Prostate gland (tissue), 2 donors: ENCODE measurements at regions not wholly inside any gene's neighbourhood (a gene's known extent, or its start where the extent isn't known, plus 50 kb on each side); places are given as distances from the start of the nearest gene placed in this dataset.
A peak's percentile ranks its signal among the peaks of the same experiment; 100 is the strongest.

ENCODE experiments used
- DNase-seq: peaks from one replicate; pipeline ENCODE4 v3.0.0-alpha.2; 2019; ENCODE audit warnings: low spot score
- H3K27ac ChIP-seq, 2 donors: fragments of 200-600 bp; sonication (generic); 2 replicates each; pipeline ENCODE4 v1.5.1; 2017 to 2019
- H3K27me3 ChIP-seq: fragments of 200-600 bp; sonication (generic); replicated peaks from 2 replicates; pipeline ENCODE4 v1.5.1; 2019; ENCODE audit not compliant: insufficient read depth
- H3K36me3 ChIP-seq, 2 donors: fragments of 200-600 bp; sonication (generic); 1 replicate in 1 of 2; 2 replicates in 1 of 2; pipeline versions ENCODE4 v1.5.1 to v1.8.1; 2017 to 2019
- H3K4me1 ChIP-seq: fragments of 200-600 bp; sonication (generic); replicated peaks from 2 replicates; pipeline ENCODE4 v1.5.1; 2019
- H3K4me3 ChIP-seq, 2 donors: fragments of 200-600 bp; sonication (generic); 2 replicates each; pipeline ENCODE4 v1.5.1; 2017 to 2019
- H3K9me3 ChIP-seq: fragments of 200-600 bp; sonication (generic); 2 replicates; pipeline ENCODE4 v1.5.1; 2017
- CTCF ChIP-seq, 4 experiments: fragments of 200-600 bp in 2 of 4; fragments of 450-650 bp in 2 of 4; sonication (generic) in 2 of 4; IDR thresholded peaks; 1 replicate in 3 of 4; 2 replicates in 1 of 4; pipeline ENCODE4 v1.5.1; 2016 to 2019; ENCODE audit warnings: antibody characterized with exemption in 4 of 4, mild to moderate bottlenecking in 2 of 4, moderate library complexity in 2 of 4
- POLR2A ChIP-seq: fragments of 450-650 bp; IDR thresholded peaks from one replicate; pipeline ENCODE4 v1.6.1; 2016; ENCODE audit warnings: antibody characterized with exemption, mild to moderate bottlenecking
- POLR2AphosphoS5 ChIP-seq: sonication (generic); formaldehyde crosslinking; IDR thresholded peaks from one replicate; pipeline ENCODE4 v1.6.1; 2017; ENCODE audit warnings: antibody characterized with exemption
- WGBS: methylation state at CpG from one replicate; pipeline ENCODE4 v1.1.5; 2018; 5-methylcytosine and 5-hydroxymethylcytosine counted together
- intact Hi-C: fragments of 100-400 bp; cut with DNase I; formaldehyde crosslinking; loops from one replicate; pipeline ENCODE4 v1.14.2; 2022

- Histone ChIP-seq H3K4me1 (no peaks in the 10 kb centered on the region), H3K9me3 (no peaks in the 10 kb centered on the region), H3K4me3 (no peak overlapping the region), H3K27me3 (no peaks in the 10 kb centered on the region), H3K27ac (no peak overlapping the region), H3K36me3 (no peaks in the 10 kb centered on the region)
- intact Hi-C loops, result loop anchor here (10.0 kb wide), 1 partner anchor 260 kb away; no protein-coding TSS in a partner anchor
- TF ChIP-seq POLR2A (no peak), CTCF (IDR thresholded peaks at IDR 0.05) (peak in 3 of 4 experiments; percentile 24 to 26 (median 25))
- no peak for DNase-seq
- WGBS, result 87% methylated on average over 7 of the region's 7 CpGs
Measured at GRCh38 chr10:88114368-88114767, 250.9 kb downstream of the PTEN start.

GRCh38 chr10:88115407-88115806 lies 252.0 kb downstream of the PTEN start:
- WGBS, result 61% methylated on average over 3 of the region's 3 CpGs
- intact Hi-C loops, result loop anchor here (10.0 kb wide), 1 partner anchor 261 kb away; no protein-coding TSS in a partner anchor
- DNase-seq, result no peak

GRCh38 chr10:88115968-88116367 lies 252.5 kb downstream of the PTEN start:
- DNase-seq, result no peak
- intact Hi-C loops, result loop anchor here (10.0 kb wide), 1 partner anchor 261 kb away; no protein-coding TSS in a partner anchor
- TF ChIP-seq CTCF (IDR thresholded peaks at IDR 0.05) (no peak), POLR2AphosphoS5 (no peak), POLR2A (no peak)
- Histone ChIP-seq H3K36me3 (no peaks in the 10 kb centered on the region), H3K4me1 (no peaks in the 10 kb centered on the region), H3K27me3 (peaks cover 3% of the 10 kb centered on the region), H3K27ac (no peak overlapping the region), H3K9me3 (no peaks in the 10 kb centered on the region), H3K4me3 (no peak overlapping the region)
- 90% methylated on average over 1 of the region's 1 CpG for WGBS

More at GRCh38 chr10:88115407-88115806, 252.0 kb downstream of the PTEN start:
- Histone ChIP-seq H3K36me3 (no peaks in the 10 kb centered on the region), H3K4me3 (no peak overlapping the region), H3K27ac (no peak overlapping the region), H3K27me3 (no peaks in the 10 kb centered on the region), H3K4me1 (no peaks in the 10 kb centered on the region), H3K9me3 (no peaks in the 10 kb centered on the region)
- TF ChIP-seq CTCF (IDR thresholded peaks at IDR 0.05) (no peak), POLR2A (no peak), POLR2AphosphoS5 (no peak)

- no peak for DNase-seq
- WGBS, result 92% methylated on average over 2 of the region's 2 CpGs
- no peak for TF ChIP-seq POLR2A
- TF ChIP-seq POLR2AphosphoS5, result no peak
- TF ChIP-seq CTCF (IDR thresholded peaks at IDR 0.05), result no peak
- no peaks in the 10 kb centered on the region for H3K36me3 ChIP-seq
- intact Hi-C loops, result loop anchor here (10.0 kb wide), 1 partner anchor 262 kb away; no protein-coding TSS in a partner anchor
- no peak overlapping the region for H3K27ac ChIP-seq
- no peaks in the 10 kb centered on the region for H3K9me3 ChIP-seq
- peaks cover 3% of the 10 kb centered on the region for H3K27me3 ChIP-seq
- no peak overlapping the region for H3K4me3 ChIP-seq
- no peaks in the 10 kb centered on the region for H3K4me1 ChIP-seq
Measured at GRCh38 chr10:88116481-88116880, 253.1 kb downstream of the PTEN start.

GRCh38 chr10:88116971-88117626 lies 253.7 kb downstream of the PTEN start:
- Histone ChIP-seq H3K36me3 (no peaks in the 10 kb centered on the region), H3K27me3 (peaks cover 3% of the 10 kb centered on the region), H3K27ac (no peak overlapping the region), H3K4me1 (no peaks in the 10 kb centered on the region), H3K4me3 (no peak overlapping the region), H3K9me3 (no peaks in the 10 kb centered on the region)
- DNase-seq, result no peak
- intact Hi-C loops, result loop anchor here (10.0 kb wide), 1 partner anchor 262 kb away; no protein-coding TSS in a partner anchor
- no peak for TF ChIP-seq CTCF (IDR thresholded peaks at IDR 0.05)
- WGBS, result 96% methylated on average over 7 of the region's 7 CpGs
